Stimulated activated naive CD8-positive, alpha-beta T cell treated with anti-CD3 and anti-CD28 coated beads, Interleukin-15, amount 100 ng/mL, for 72 hours (primary cell): ENCODE measurements at regions not wholly inside any gene's neighbourhood (a gene's known extent, or its start where the extent isn't known, plus 50 kb on each side); places are given as distances from the start of the nearest gene placed in this dataset.
A peak's percentile ranks its signal among the peaks of the same experiment; 100 is the strongest.

Experiments
- ATAC-seq: fragments of 150-1000 bp; cut with Tn5 transposase; 2 replicates; pipeline ENCODE4 v1.10.0; 2021; ENCODE audit warnings: mild to moderate bottlenecking, moderate library complexity
- DNase-seq, 2 donors: peaks; one replicate each; pipeline ENCODE4 v3.0.0; 2021 to 2022
- H3K27ac Mint-ChIP-seq, 2 donors: one replicate each; pipeline ENCODE4 v1.8.0; 2022; ENCODE audit warnings: mild to moderate bottlenecking in 2 of 2, mixed read lengths in 2 of 2, moderate library complexity in 2 of 2
- H3K27me3 Mint-ChIP-seq: one replicate; pipeline ENCODE4 v1.8.0; 2022; ENCODE audit warnings: mixed read lengths
- H3K4me1 Mint-ChIP-seq: one replicate; pipeline ENCODE4 v1.8.0; 2022; ENCODE audit warnings: mild to moderate bottlenecking, mixed read lengths
- H3K4me3 Mint-ChIP-seq, 2 donors: one replicate each; pipeline ENCODE4 v1.8.0; 2022; ENCODE audit warnings: mild to moderate bottlenecking in 2 of 2, mixed read lengths in 2 of 2, moderate library complexity in 1 of 2
- H3K9me3 Mint-ChIP-seq, 2 donors: one replicate each; pipeline ENCODE4 v1.8.0; 2022; ENCODE audit warnings: mixed read lengths in 2 of 2

DNA sequence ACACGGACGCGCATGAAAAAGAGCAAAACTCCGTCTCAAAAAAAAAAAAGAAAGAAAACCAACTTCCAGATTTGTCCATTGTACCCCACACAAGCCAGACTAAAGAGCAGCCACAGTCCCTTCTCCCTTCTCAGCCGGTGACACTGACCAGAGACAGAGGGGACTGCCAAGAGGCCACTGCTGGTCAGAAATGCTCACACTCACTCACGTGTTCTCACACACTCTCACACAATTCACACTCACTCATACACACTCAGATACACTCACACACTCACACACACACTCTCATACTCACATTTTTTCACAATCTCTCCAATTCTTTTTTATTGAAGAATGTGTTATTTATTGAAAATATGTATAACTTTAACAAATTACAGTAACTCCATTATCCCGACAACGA is 90.8 kb upstream of the RAB4A start:
- Mint-ChIP-seq H3K9me3 (peaks cover 0 to 5% of the 10 kb centered on the region in 2 donors), H3K27ac (no peak overlapping the region), H3K27me3 (no peaks in the 10 kb centered on the region), H3K4me1 (no peaks in the 10 kb centered on the region), H3K4me3 (no peak overlapping the region)
- DNase-seq (no peak), ATAC-seq (no peak)

DNA sequence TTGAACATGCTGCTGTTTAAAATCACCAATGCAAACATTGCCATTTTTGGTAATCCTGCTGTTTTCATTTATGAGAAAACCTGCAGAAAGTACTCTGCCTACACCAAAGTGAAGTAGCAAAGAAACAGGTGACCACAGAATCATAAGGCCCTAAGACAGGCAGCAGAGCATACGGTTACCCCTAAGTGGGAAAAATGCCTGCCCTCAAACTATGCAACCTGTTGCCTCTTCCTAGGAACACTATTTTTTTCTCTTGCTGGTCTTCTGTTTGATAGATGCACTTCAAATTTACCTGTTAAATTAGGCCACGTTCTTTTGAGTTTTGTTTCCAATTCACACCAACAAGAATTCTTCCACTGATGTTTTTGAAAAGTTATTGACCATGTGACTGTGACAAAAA is 89.5 kb upstream of the RAB4A start:
- DNase-seq (no peak), ATAC-seq (no peak)
- H3K9me3 Mint-ChIP-seq = peaks cover 0 to 6% of the 10 kb centered on the region in 2 donors
- H3K4me1 Mint-ChIP-seq = peaks cover 3% of the 10 kb centered on the region
- H3K4me3 Mint-ChIP-seq = no peak overlapping the region
- H3K27me3 Mint-ChIP-seq = no peaks in the 10 kb centered on the region
- no peak overlapping the region for H3K27ac Mint-ChIP-seq

DNA sequence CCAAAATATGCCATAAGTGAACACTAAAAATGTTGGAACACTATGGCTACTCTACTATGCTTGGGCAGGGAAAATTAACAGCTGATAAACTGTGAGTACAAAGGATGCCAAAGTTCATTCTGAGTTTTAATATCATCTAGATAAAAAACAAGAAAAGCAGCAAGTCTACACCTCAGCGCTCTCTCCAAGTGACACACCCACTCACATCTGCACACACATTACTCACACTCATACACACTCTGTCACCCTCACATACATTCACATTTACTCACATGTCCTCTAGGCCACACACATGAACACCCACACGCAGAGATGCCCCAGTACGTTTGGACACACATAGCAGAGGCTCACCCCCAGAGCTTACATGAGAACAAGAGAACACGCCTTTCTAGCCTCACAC is 87.3 kb upstream of the RAB4A start:
- Mint-ChIP-seq H3K4me1 (peaks cover 9% of the 10 kb centered on the region), H3K27ac (no peak overlapping the region), H3K4me3 (no peak overlapping the region), H3K27me3 (no peaks in the 10 kb centered on the region), H3K9me3 (peaks cover 0 to 6% of the 10 kb centered on the region in 2 donors)
- ATAC-seq = no peak
- DNase-seq = no peak

DNA sequence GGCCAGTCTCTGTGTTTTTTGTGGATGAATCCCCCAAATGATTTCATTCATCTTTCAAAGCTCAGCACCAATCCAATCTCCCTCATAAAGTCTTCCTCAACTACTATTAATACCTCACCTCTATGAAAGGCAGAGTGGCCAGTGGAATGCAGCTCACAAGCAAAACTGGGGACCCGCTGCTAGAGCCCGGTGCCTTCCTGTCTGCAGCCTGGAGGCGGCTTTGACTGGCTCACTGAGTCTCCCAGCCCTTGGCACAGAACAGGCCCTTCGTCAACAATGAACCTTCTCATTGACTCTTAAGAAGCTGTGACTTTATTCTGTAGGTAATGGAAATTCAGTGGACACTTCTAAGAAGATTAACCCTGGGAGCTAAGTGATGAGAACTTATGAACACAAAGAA is 86.8 kb upstream of the RAB4A start:
- Mint-ChIP-seq H3K9me3 (peaks cover 0 to 6% of the 10 kb centered on the region in 2 donors), H3K27ac (no peak overlapping the region)
- no peak for DNase-seq

DNA sequence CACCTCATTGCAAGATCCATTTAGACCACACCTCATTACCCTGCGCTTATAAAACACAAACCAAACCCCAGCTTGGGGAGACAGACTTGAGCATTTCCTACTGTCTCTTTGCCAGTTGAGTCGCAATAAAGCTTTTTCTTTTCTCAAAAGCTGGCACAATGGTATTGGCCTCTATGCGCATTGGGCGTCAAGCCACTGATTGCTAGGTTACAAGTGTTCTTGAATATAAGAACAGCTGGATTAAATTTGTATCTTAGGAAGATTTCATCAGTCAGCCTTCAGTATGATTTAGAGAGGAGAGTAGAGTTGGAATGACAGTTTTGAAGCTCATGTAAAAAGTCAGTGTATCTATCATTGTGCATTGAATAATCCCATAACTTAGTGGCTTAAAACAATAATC is 84.9 kb upstream of the RAB4A start:
- Mint-ChIP-seq H3K4me3 (no peak overlapping the region), H3K27me3 (no peaks in the 10 kb centered on the region), H3K27ac (no peak overlapping the region), H3K4me1 (peaks cover 9% of the 10 kb centered on the region), H3K9me3 (peaks cover 0 to 6% of the 10 kb centered on the region in 2 donors)
- ATAC-seq (no peak), DNase-seq (no peak)

More for the DNA sequence above, 86.8 kb upstream of the RAB4A start:
- no peak for ATAC-seq
- Mint-ChIP-seq H3K4me3 (no peak overlapping the region), H3K4me1 (peaks cover 9% of the 10 kb centered on the region), H3K27me3 (no peaks in the 10 kb centered on the region)

DNA sequence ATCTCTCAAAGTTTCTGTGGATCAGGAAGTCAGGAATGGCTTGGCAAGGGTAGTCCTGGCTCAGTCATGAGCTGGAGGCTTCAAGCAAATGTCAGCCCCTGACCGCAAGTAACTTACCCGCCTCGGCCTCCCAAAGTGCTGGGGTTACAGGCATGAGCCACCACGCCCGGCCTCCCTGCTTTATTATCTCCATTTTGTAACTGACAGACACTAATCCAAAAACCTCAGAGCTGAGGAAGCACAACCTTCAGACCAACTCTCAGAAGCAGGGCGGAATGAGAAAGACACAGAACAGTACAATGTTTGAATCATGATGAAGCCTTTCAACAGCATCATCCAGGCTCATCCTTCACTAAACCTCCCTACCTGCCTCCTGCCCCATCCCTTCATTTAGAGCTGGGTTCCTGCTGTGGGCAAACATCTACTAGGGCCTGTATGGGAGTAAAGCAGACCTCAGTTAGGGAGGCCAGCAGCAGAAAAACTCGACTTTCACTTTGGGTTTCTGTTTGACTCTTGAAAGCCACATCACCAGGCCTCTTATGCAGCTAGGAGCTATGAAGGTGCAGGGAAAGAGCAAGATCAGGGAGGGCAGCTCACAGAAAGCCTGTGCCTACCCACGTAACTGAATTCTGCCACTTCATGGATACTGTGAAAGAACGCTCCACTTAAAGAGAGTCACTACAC is 84.4 kb upstream of the RAB4A start:
- ATAC-seq (peak; percentile 93), DNase-seq (peak; percentile 28 to 32)
- H3K4me3 Mint-ChIP-seq = peak overlapping the region in 1 of 2 donors; percentile 47
- H3K9me3 Mint-ChIP-seq = peaks cover 0 to 6% of the 10 kb centered on the region in 2 donors
- peaks cover 9% of the 10 kb centered on the region for H3K4me1 Mint-ChIP-seq
- H3K27ac Mint-ChIP-seq = peak overlapping the region in 1 of 2 donors; percentile 91
- no peaks in the 10 kb centered on the region for H3K27me3 Mint-ChIP-seq

DNA sequence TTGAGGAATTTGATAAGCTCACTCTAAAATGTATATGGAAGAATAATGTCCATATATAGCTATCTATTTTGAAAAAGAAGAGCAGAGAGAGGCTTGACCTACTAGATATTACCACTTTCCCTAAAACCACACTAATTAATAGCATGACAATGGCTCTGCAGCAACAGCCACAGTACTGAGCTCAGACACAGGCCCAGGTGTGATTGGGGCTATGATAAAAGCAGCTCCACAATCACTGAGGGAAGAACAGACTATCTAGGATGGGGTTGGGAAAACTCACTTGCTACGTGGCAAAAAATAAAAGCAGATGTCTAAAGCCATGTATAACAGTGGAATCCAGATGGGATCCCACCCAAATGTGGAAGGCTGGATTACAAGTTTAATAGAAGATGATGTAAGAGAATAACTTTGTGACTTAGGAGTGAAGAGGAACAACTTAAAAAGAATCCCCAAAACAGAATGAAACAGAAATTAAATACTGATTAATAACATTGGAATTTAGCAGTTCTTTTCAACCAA is 80.8 kb upstream of the RAB4A start:
- H3K4me1 Mint-ChIP-seq = peaks cover 9% of the 10 kb centered on the region
- H3K27me3 Mint-ChIP-seq = no peaks in the 10 kb centered on the region
- H3K27ac Mint-ChIP-seq = no peak overlapping the region
- DNase-seq (no peak), ATAC-seq (no peak)
- H3K9me3 Mint-ChIP-seq = peaks cover 0 to 1% of the 10 kb centered on the region in 2 donors
- no peak overlapping the region for H3K4me3 Mint-ChIP-seq

DNA sequence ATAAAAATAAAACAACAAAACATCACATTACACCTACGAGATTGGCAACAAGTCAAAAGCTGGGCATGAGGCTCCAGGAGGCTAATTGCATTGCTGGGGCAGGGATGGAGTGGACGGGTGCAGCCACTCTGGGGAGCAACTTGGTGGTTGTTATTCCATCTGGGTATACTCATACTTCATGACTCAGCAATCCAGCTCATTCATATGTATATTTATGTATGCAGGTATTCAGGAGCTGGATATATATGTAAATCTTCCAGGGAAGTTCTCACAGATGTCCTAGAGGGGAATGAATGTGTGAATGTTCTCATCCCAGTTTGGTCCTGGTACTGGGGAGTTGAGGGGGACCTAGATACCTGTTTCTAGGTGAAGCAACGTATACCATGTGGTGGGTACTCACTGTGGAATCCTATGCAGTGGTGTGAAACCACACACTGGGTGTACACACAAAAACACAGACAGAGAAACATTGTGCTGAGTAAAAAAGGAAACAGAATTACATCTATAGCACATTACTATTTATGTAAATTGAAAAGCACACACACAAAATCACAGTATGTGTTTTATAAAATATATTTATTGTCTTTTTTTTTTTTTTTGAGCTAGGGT is 79.7 kb upstream of the RAB4A start:
- Mint-ChIP-seq H3K27ac (no peak overlapping the region), H3K27me3 (no peaks in the 10 kb centered on the region), H3K9me3 (no peaks in the 10 kb centered on the region), H3K4me3 (no peak overlapping the region), H3K4me1 (peaks cover 9% of the 10 kb centered on the region)
- ATAC-seq (no peak), DNase-seq (no peak)

DNA sequence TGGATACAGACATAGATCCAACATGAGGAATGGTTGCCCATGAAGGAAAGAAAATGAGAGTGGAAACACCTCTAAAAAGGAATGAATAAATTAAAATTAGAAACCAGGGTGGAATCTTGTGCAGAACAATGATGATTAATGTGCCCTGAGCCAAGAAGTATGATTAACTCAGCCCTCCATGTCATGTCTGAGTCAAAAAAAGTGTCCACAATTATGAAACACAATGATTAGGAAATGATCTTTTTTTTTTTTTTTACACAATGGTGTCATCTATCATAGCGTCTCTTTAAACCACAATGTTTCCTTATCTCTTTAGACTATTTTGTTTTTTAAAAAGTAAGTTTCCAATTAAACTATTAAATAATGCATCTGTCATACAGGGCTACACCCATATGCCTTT is 78.9 kb upstream of the RAB4A start:
- Mint-ChIP-seq H3K4me3 (no peak overlapping the region), H3K4me1 (no peaks in the 10 kb centered on the region), H3K27ac (peak overlapping the region in 1 of 2 donors; percentile 27), H3K27me3 (no peaks in the 10 kb centered on the region), H3K9me3 (no peaks in the 10 kb centered on the region)
- DNase-seq (no peak), ATAC-seq (peak; percentile 53)

DNA sequence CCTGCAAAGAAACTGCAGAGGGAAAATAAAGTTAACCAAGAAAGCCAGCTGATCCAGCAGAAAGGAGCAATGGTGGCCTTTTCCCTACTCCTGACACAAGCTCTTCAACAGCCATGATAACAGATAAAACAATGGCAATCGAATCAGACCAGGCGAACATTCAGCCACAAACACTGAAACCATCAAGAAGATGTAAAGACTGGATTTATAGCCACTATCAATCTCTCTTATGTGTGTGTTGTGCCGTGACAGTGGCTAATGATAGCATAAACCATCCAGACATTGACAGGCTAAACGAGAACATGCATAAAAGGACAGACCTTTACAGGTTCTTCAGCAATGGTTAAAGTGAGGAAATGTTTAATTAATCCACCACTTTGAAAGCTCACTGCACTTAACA is 78.1 kb upstream of the RAB4A start:
- Mint-ChIP-seq H3K9me3 (no peaks in the 10 kb centered on the region), H3K27ac (no peak overlapping the region), H3K27me3 (no peaks in the 10 kb centered on the region), H3K4me3 (no peak overlapping the region), H3K4me1 (no peaks in the 10 kb centered on the region)
- ATAC-seq (no peak), DNase-seq (no peak)

DNA sequence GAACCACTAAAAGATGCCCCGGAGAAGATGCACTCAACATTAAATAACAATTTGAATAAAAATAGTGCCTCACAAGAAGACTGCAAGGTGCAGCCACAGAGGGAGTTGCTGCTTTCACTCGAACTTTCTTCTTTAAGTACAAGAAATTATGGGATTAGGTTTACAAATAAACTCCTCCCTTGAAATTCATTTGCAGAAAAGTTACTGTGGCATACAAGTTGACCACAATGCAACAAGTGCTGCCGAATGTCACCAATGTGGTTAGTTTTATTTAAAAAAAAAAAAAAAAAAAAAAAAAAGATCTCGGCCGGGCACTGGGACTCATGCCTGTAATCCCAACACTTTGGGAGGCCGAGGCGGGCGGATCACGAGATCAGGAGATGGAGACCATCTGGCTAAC is 76.8 kb upstream of the RAB4A start:
- Mint-ChIP-seq H3K27me3 (no peaks in the 10 kb centered on the region), H3K4me1 (no peaks in the 10 kb centered on the region), H3K27ac (no peak overlapping the region), H3K4me3 (no peak overlapping the region), H3K9me3 (no peaks in the 10 kb centered on the region)
- DNase-seq = no peak
- no peak for ATAC-seq

DNA sequence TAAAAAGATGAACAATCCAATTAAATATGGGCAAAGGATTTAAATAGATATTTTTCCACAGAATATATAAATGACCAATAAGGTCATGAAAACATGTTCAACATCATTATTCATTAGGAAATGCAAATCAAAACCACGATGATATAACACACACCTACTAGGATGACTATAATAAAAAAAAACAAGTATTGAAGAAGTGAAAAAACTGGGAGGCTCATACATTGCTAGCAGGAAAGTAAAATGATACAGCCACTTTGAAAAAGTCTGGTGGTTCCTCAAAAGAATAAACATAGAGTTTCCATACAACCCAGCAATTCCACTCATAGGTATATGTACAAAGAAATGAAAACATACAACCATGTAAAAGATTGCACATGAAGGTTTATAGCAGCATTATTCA is 75.7 kb upstream of the RAB4A start:
- H3K4me3 Mint-ChIP-seq = no peak overlapping the region
- H3K9me3 Mint-ChIP-seq = no peaks in the 10 kb centered on the region

DNA sequence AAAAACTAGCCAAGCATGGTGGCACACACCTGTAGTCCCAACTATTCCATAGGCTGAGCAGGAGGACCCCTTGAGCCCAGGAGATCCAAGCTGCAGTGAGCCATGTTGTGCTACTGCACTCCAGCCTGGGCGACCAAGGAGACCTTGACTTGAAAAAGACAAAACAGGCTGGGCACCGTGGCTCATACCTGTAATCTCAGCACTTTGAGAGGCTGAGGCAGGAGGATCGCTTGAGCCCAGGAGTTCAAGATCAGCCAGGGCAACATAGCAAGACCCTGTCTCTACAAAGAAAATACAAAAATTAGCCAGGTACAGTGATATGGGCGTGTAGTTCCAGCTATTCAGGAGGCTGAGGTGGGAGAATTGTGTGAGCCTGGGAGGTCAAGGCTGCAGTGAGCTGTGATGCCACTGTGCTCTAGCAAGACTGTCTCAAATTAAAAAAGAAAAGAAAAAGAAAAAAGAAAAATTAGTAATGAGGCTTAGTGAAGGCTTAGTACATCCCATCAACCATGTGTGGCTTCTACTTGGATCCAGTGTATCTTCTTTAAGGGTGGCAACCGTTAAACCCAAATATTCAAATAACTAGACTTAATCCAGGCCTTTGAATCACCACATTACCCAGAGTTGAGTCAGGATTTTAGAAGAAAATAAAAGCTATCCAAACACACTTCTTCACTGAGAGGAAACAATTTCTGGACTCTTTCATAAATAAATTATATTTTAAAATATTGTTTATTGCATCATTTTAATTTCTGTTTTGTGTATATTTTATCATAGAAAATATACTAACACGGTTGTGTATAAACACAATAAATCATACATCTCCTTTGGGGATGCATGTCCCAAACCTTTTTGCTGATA is 74.3 kb upstream of the RAB4A start:
- Mint-ChIP-seq H3K27ac (no peak overlapping the region), H3K9me3 (no peaks in the 10 kb centered on the region), H3K4me3 (no peak overlapping the region), H3K4me1 (no peaks in the 10 kb centered on the region), H3K27me3 (no peaks in the 10 kb centered on the region)
- DNase-seq (no peak), ATAC-seq (no peak)

More for the DNA sequence above, 75.7 kb upstream of the RAB4A start:
- Mint-ChIP-seq H3K27me3 (no peaks in the 10 kb centered on the region), H3K27ac (no peak overlapping the region), H3K4me1 (no peaks in the 10 kb centered on the region)
- DNase-seq (no peak), ATAC-seq (no peak)

DNA sequence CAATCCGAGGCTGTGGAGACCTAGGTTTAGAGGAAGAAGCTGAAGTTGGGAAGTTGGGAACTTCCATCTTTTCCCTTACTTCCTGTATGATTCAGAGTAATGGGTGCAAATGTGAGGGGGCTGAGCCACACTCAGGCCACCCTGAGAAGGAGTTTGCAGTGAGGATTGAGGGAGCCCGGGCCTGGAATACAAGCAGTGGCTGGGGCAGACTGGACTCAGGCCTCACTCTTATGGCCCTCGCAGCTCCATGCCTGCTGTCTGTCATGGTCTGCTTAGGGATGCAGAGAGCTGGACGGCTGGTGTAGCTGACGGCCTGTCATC is 73.7 kb upstream of the RAB4A start:
- Mint-ChIP-seq H3K27ac (no peak overlapping the region), H3K4me1 (no peaks in the 10 kb centered on the region), H3K4me3 (no peak overlapping the region), H3K9me3 (no peaks in the 10 kb centered on the region), H3K27me3 (no peaks in the 10 kb centered on the region)
- no peak for DNase-seq
- no peak for ATAC-seq

DNA sequence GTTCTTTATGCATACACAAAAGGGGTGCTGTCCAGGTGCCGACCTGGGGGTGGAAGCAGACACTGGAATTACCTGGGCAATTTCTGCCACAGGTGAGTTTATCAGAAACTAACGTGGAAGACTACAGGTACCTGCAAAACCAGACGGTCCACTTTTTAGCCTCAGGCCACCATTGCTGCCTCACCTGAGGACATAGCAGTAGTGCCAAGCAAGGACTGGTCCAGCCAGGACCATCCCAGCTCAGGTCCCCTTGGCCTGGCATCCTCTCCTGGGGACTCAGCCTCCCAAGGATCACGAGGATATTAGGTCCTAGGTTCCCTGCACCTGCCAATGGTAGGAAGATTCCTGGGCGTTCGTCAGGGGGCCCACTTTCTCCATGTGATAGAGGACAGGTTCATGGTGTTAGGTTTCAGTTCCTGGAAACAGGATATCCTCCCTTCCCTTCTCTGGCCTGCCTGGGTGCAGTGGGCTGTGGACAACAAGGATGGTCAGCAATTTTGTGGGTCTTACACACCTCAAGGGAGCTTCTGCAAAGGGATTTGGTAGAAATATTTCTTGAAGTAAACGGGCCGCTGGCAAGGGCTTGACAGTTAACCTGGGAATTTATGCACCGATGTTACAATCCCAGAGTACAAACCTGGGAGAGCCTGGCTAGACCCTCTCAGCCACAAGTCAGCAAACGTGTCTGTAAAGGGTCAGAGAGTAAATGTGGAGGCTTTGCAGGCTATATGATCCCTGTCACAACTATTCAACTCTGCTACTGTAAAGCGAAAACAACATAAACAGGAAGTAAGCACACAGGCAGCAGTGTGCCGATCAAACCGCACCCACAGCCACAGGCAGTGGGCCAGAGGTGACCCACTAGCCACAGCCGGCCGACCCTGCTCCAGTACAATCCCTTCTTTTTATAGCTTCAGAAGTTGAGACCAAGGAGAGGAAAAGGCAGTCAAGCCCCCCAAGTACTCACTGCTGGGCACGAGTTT is 71.4 kb upstream of the RAB4A start:
- no peak overlapping the region for H3K27ac Mint-ChIP-seq
- DNase-seq (no peak), ATAC-seq (no peak)
- H3K4me3 Mint-ChIP-seq = no peak overlapping the region
- peaks cover 3% of the 10 kb centered on the region for H3K4me1 Mint-ChIP-seq
- H3K9me3 Mint-ChIP-seq = no peaks in the 10 kb centered on the region
- H3K27me3 Mint-ChIP-seq = no peaks in the 10 kb centered on the region
